Neural progenitor cell (in vitro differentiated cells): ENCODE measurements at regions not wholly inside any gene's neighbourhood (a gene's known extent, or its start where the extent isn't known, plus 50 kb on each side); places are given as distances from the start of the nearest gene placed in this dataset.

Experiments
- DNase-seq: peaks from one replicate; pipeline ENCODE4 v3.0.0-alpha.2; 2016; ENCODE audit warnings: low spot score
- H2AFZ ChIP-seq: fragments of 200-600 bp; sonication (generic); replicated peaks from 2 replicates; pipeline ENCODE4 v1.6.1; 2016; ENCODE audit warnings: antibody characterized with exemption
- H3F3A ChIP-seq: fragments of 200-600 bp; sonication (generic); 2 replicates; pipeline ENCODE4 v1.6.1; 2016; ENCODE audit warnings: antibody characterized with exemption, low read depth
- H3K27ac ChIP-seq: fragments of 200-600 bp; sonication (generic); 2 replicates; pipeline ENCODE4 v1.5.1; 2016; ENCODE audit warnings: mild to moderate bottlenecking
- H3K27me3 ChIP-seq: fragments of 200-600 bp; sonication (generic); 2 replicates; pipeline ENCODE4 v1.6.1; 2016; ENCODE audit warnings: mild to moderate bottlenecking, moderate library complexity
- H3K36me3 ChIP-seq: fragments of 200-600 bp; sonication (generic); 2 replicates; pipeline ENCODE4 v1.5.1; 2016
- H3K4me1 ChIP-seq: fragments of 200-600 bp; sonication (generic); 2 replicates; pipeline ENCODE4 v1.6.1; 2016; ENCODE audit warnings: mixed run types
- H3K4me2 ChIP-seq: fragments of 200-600 bp; sonication (generic); 2 replicates; pipeline ENCODE4 v1.6.1; 2016
- H3K4me3 ChIP-seq: fragments of 200-600 bp; sonication (generic); 2 replicates; pipeline ENCODE4 v1.5.1; 2016
- H3K79me2 ChIP-seq: fragments of 200-600 bp; sonication (generic); 2 replicates; pipeline ENCODE4 v1.6.1; 2016; ENCODE audit warnings: low read depth
- H3K9ac ChIP-seq: fragments of 200-600 bp; sonication (generic); 2 replicates; pipeline ENCODE4 v1.6.1; 2016
- H3K9me3 ChIP-seq: fragments of 200-600 bp; sonication (generic); 2 replicates; pipeline ENCODE4 v1.5.1; 2016; ENCODE audit warnings: low read depth
- H4K20me1 ChIP-seq: fragments of 200-600 bp; sonication (generic); 2 replicates; pipeline ENCODE4 v1.6.1; 2016; ENCODE audit warnings: low read depth
- H3K27ac Mint-ChIP-seq: 3 replicates; pipeline ENCODE4 v1.8.0; 2021; ENCODE audit warnings: mixed read lengths
- H3K27me3 Mint-ChIP-seq: 2 replicates; pipeline ENCODE4 v1.8.0; 2022; ENCODE audit warnings: low read depth, mild to moderate bottlenecking, inconsistent platforms, moderate library complexity, mixed read lengths; ENCODE audit not compliant: insufficient read depth
- H3K36me3 Mint-ChIP-seq: 3 replicates; pipeline ENCODE4 v1.8.0; 2021; ENCODE audit warnings: mixed read lengths
- H3K4me1 Mint-ChIP-seq: 3 replicates; pipeline ENCODE4 v1.8.0; 2021; ENCODE audit warnings: mixed read lengths
- H3K4me3 Mint-ChIP-seq: 3 replicates; pipeline ENCODE4 v1.8.0; 2021; ENCODE audit warnings: mild to moderate bottlenecking, moderate library complexity, mixed read lengths
- H3K9me3 Mint-ChIP-seq: 3 replicates; pipeline ENCODE4 v1.8.0; 2020; ENCODE audit warnings: mixed read lengths
- CTCF ChIP-seq: fragments of 200-600 bp; sonication (generic); IDR thresholded peaks from 2 replicates; pipeline ENCODE4 v1.5.1; 2017; ENCODE audit warnings: antibody characterized with exemption, mild to moderate bottlenecking
- EZH2 ChIP-seq: fragments of 200-600 bp; sonication (generic); IDR thresholded peaks from 2 replicates; pipeline ENCODE4 v1.6.1; 2017; ENCODE audit warnings: antibody characterized with exemption, mild to moderate bottlenecking, moderate library complexity
- EZH2phosphoT487 ChIP-seq: fragments of 200-600 bp; sonication (generic); IDR thresholded peaks from 2 replicates; pipeline ENCODE4 v1.6.1; 2017; ENCODE audit warnings: antibody characterized with exemption

GRCh38 chr20:24049081-24049480 lies 60.5 kb upstream of the GGTLC1 start:
- Histone ChIP-seq H3K9me3 (no peaks in the 10 kb centered on the region), H3K79me2 (no peaks in the 10 kb centered on the region), H3K4me2 (no peak overlapping the region), H3K4me1 (no peaks in the 10 kb centered on the region), H3K9ac (no peak overlapping the region), H3K27ac (no peak overlapping the region), H3K4me3 (no peak overlapping the region), H4K20me1 (no peaks in the 10 kb centered on the region), H3K36me3 (no peaks in the 10 kb centered on the region), H3K27me3 (no peaks in the 10 kb centered on the region), H3F3A (no peaks in the 10 kb centered on the region), H2AFZ (no peak overlapping the region)
- H3K27me3 Mint-ChIP-seq: no peaks in the 10 kb centered on the region
- H3K27ac Mint-ChIP-seq: no peak overlapping the region
- peaks cover 7% of the 10 kb centered on the region for H3K4me1 Mint-ChIP-seq
- TF ChIP-seq EZH2 (no peak), CTCF (no peak), EZH2phosphoT487 (no peak)
- DNase-seq: no peak
- H3K9me3 Mint-ChIP-seq: no peaks in the 10 kb centered on the region
- H3K36me3 Mint-ChIP-seq: no peaks in the 10 kb centered on the region
- no peak overlapping the region for H3K4me3 Mint-ChIP-seq

- Mint-ChIP-seq H3K27me3 (no peaks in the 10 kb centered on the region), H3K4me3 (no peak overlapping the region), H3K9me3 (no peaks in the 10 kb centered on the region), H3K27ac (no peak overlapping the region), H3K36me3 (no peaks in the 10 kb centered on the region), H3K4me1 (peaks cover 7% of the 10 kb centered on the region)
- Histone ChIP-seq H3K9me3 (no peaks in the 10 kb centered on the region), H3F3A (no peaks in the 10 kb centered on the region), H3K4me3 (no peak overlapping the region), H3K9ac (no peak overlapping the region), H3K79me2 (no peaks in the 10 kb centered on the region), H3K4me2 (no peak overlapping the region), H4K20me1 (no peaks in the 10 kb centered on the region), H3K4me1 (no peaks in the 10 kb centered on the region), H2AFZ (no peak overlapping the region), H3K27ac (no peak overlapping the region), H3K36me3 (no peaks in the 10 kb centered on the region), H3K27me3 (no peaks in the 10 kb centered on the region)
- no peak for DNase-seq
- no peak for TF ChIP-seq CTCF
- no peak for TF ChIP-seq EZH2phosphoT487
- TF ChIP-seq EZH2: no peak
Measured at GRCh38 chr20:24048024-24048611, 59.5 kb upstream of the GGTLC1 start.

GRCh38 chr20:24046888-24047287 lies 58.3 kb upstream of the GGTLC1 start:
- Histone ChIP-seq H3F3A (no peaks in the 10 kb centered on the region), H3K4me1 (no peaks in the 10 kb centered on the region), H3K27ac (no peak overlapping the region), H3K27me3 (no peaks in the 10 kb centered on the region), H4K20me1 (no peaks in the 10 kb centered on the region), H3K79me2 (no peaks in the 10 kb centered on the region), H3K4me3 (no peak overlapping the region), H3K9me3 (no peaks in the 10 kb centered on the region), H3K9ac (no peak overlapping the region), H3K36me3 (no peaks in the 10 kb centered on the region), H2AFZ (no peak overlapping the region), H3K4me2 (no peak overlapping the region)
- no peak for DNase-seq
- Mint-ChIP-seq H3K4me1 (peaks cover 7% of the 10 kb centered on the region), H3K4me3 (no peak overlapping the region), H3K36me3 (no peaks in the 10 kb centered on the region), H3K27me3 (no peaks in the 10 kb centered on the region), H3K9me3 (no peaks in the 10 kb centered on the region), H3K27ac (no peak overlapping the region)
- TF ChIP-seq CTCF: no peak
- no peak for TF ChIP-seq EZH2
- no peak for TF ChIP-seq EZH2phosphoT487
